Occipital lobe (tissue), 1 donor: ENCODE measurements at regions not wholly inside any gene's neighbourhood (a gene's known extent, or its start where the extent isn't known, plus 50 kb on each side); places are given as distances from the start of the nearest gene placed in this dataset.

Source experiments
- DNase-seq: peaks from one replicate; lab custom pipeline; 2025; lab: John Stamatoyannopoulos, UW

- DNase-seq, result no peak
Measured at GRCh38 chr2:8389431-8390108, 292.3 kb upstream of the ID2 start.

GRCh38 chr2:8391126-8391525 lies 290.7 kb upstream of the ID2 start:
- DNase-seq, result no peak

GRCh38 chr2:8391584-8391983 lies 290.3 kb upstream of the ID2 start:
- DNase-seq, result no peak

GRCh38 chr2:8392098-8392866 lies 289.6 kb upstream of the ID2 start:
- no peak for DNase-seq

- no peak for DNase-seq
Measured at GRCh38 chr2:8393506-8393905, 288.4 kb upstream of the ID2 start.

- DNase-seq, result no peak
Measured at GRCh38 chr2:8394131-8394530, 287.7 kb upstream of the ID2 start.

GRCh38 chr2:8394569-8395359 lies 287.1 kb upstream of the ID2 start:
- DNase-seq, result no peak

- DNase-seq, result no peak
Measured at GRCh38 chr2:8395718-8396117, 286.1 kb upstream of the ID2 start.

GRCh38 chr2:8398040-8398668 lies 283.7 kb upstream of the ID2 start:
- DNase-seq, result no peak

- no peak for DNase-seq
Measured at GRCh38 chr2:8399731-8400130, 282.1 kb upstream of the ID2 start.

- no peak for DNase-seq
Measured at GRCh38 chr2:8400196-8400595, 281.7 kb upstream of the ID2 start.

GRCh38 chr2:8402222-8402621 lies 279.6 kb upstream of the ID2 start:
- DNase-seq, result no peak

- DNase-seq, result no peak
Measured at GRCh38 chr2:8403876-8404275, 278.0 kb upstream of the ID2 start.

- DNase-seq, result no peak
Measured at GRCh38 chr2:8405334-8405733, 276.5 kb upstream of the ID2 start.

GRCh38 chr2:8406271-8406670 lies 275.6 kb upstream of the ID2 start:
- DNase-seq, result no peak

GRCh38 chr2:8407332-8407731 lies 274.5 kb upstream of the ID2 start:
- no peak for DNase-seq

GRCh38 chr2:8408560-8409460 lies 273.0 kb upstream of the ID2 start:
- DNase-seq, result no peak

- no peak for DNase-seq
Measured at GRCh38 chr2:8409461-8410260, 272.2 kb upstream of the ID2 start.

GRCh38 chr2:8412082-8412481 lies 269.8 kb upstream of the ID2 start:
- no peak for DNase-seq

- DNase-seq, result no peak
Measured at GRCh38 chr2:8412586-8412985, 269.3 kb upstream of the ID2 start.
